Activated T-cell treated with anti-CD3 and anti-CD28 coated beads, Interleukin-2, amount 50 U/mL, for 72 hours (primary cell): ENCODE measurements at regions not wholly inside any gene's neighbourhood (a gene's known extent, or its start where the extent isn't known, plus 50 kb on each side); places are given as distances from the start of the nearest gene placed in this dataset.
A peak's percentile ranks its signal among the peaks of the same experiment; 100 is the strongest.

ENCODE experiments used
- ATAC-seq, 2 donors: fragments of 150-1000 bp; cut with Tn5 transposase; replicated peaks in 1 of 2; 2 replicates each; pipeline ENCODE4 v1.10.0; 2021; ENCODE audit warnings: moderate library complexity in 2 of 2, mild to moderate bottlenecking in 1 of 2
- DNase-seq, 2 donors: peaks; one replicate each; pipeline ENCODE4 v3.0.0; 2021 to 2022; ENCODE audit warnings: mixed read lengths in 1 of 2
- H3K27ac Mint-ChIP-seq: one replicate; pipeline ENCODE4 v1.8.0; 2022; ENCODE audit warnings: mild to moderate bottlenecking, moderate library complexity, mixed read lengths
- H3K27me3 Mint-ChIP-seq: one replicate; pipeline ENCODE4 v1.8.0; 2022; ENCODE audit warnings: low read depth, mixed read lengths
- H3K36me3 Mint-ChIP-seq, 2 donors: one replicate each; pipeline ENCODE4 v1.8.0; 2022; ENCODE audit warnings: mixed read lengths in 2 of 2, mild to moderate bottlenecking in 1 of 2; ENCODE audit not compliant: insufficient read depth in 2 of 2
- H3K4me1 Mint-ChIP-seq: one replicate; pipeline ENCODE4 v1.8.0; 2022; ENCODE audit warnings: low read depth, mixed read lengths
- H3K4me3 Mint-ChIP-seq, 2 donors: one replicate each; pipeline ENCODE4 v1.8.0; 2022; ENCODE audit warnings: mild to moderate bottlenecking in 2 of 2, mixed read lengths in 2 of 2, moderate library complexity in 2 of 2
- H3K9me3 Mint-ChIP-seq, 2 donors: one replicate each; pipeline ENCODE4 v1.8.0; 2022; ENCODE audit warnings: mixed read lengths in 2 of 2

- ATAC-seq = no peak
- Mint-ChIP-seq H3K27me3 (peaks cover 12% of the 10 kb centered on the region), H3K36me3 (no peaks in the 10 kb centered on the region), H3K27ac (no peak overlapping the region), H3K4me3 (no peak overlapping the region), H3K9me3 (no peaks in the 10 kb centered on the region), H3K4me1 (no peaks in the 10 kb centered on the region)
- DNase-seq = no peak
These were observed 183.9 kb upstream of the MCHR2 start for GRCh38 chr6:100177956-100178355.

GRCh38 chr6:100176951-100177710 is 183.1 kb upstream of the MCHR2 start:
- Mint-ChIP-seq H3K27ac (no peak overlapping the region), H3K4me3 (no peak overlapping the region), H3K4me1 (no peaks in the 10 kb centered on the region), H3K9me3 (no peaks in the 10 kb centered on the region), H3K36me3 (no peaks in the 10 kb centered on the region), H3K27me3 (peaks cover 9% of the 10 kb centered on the region)
- no peak for DNase-seq
- ATAC-seq = no peak

- ATAC-seq = no peak
These were observed 182.4 kb upstream of the MCHR2 start for GRCh38 chr6:100176311-100176950.

GRCh38 chr6:100175814-100176310 is 181.8 kb upstream of the MCHR2 start:
- Mint-ChIP-seq H3K4me1 (no peaks in the 10 kb centered on the region), H3K27ac (no peak overlapping the region), H3K36me3 (no peaks in the 10 kb centered on the region), H3K9me3 (no peaks in the 10 kb centered on the region), H3K27me3 (peaks cover 6% of the 10 kb centered on the region), H3K4me3 (no peak overlapping the region)
- DNase-seq = no peak
- ATAC-seq = no peak

More at GRCh38 chr6:100176311-100176950, 182.4 kb upstream of the MCHR2 start:
- H3K4me3 Mint-ChIP-seq = no peak overlapping the region
- no peak for DNase-seq
- H3K27ac Mint-ChIP-seq = no peak overlapping the region
- no peaks in the 10 kb centered on the region for H3K4me1 Mint-ChIP-seq
- H3K27me3 Mint-ChIP-seq = peaks cover 6% of the 10 kb centered on the region
- H3K9me3 Mint-ChIP-seq = no peaks in the 10 kb centered on the region
- no peaks in the 10 kb centered on the region for H3K36me3 Mint-ChIP-seq

GRCh38 chr6:100173211-100173610 is 179.2 kb upstream of the MCHR2 start:
- no peak for DNase-seq
- peaks cover 6% of the 10 kb centered on the region for H3K27me3 Mint-ChIP-seq
- H3K9me3 Mint-ChIP-seq = no peaks in the 10 kb centered on the region
- no peaks in the 10 kb centered on the region for H3K4me1 Mint-ChIP-seq
- no peak overlapping the region for H3K4me3 Mint-ChIP-seq
- no peaks in the 10 kb centered on the region for H3K36me3 Mint-ChIP-seq
- no peak overlapping the region for H3K27ac Mint-ChIP-seq
- no peak for ATAC-seq

GRCh38 chr6:100172322-100172713 is 178.3 kb upstream of the MCHR2 start:
- H3K4me3 Mint-ChIP-seq = peak overlapping the region in 1 of 2 donors; percentile 48
- H3K27ac Mint-ChIP-seq = no peak overlapping the region
- no peak for ATAC-seq
- no peaks in the 10 kb centered on the region for H3K9me3 Mint-ChIP-seq
- H3K27me3 Mint-ChIP-seq = peaks cover 6% of the 10 kb centered on the region
- no peaks in the 10 kb centered on the region for H3K4me1 Mint-ChIP-seq
- no peaks in the 10 kb centered on the region for H3K36me3 Mint-ChIP-seq
- DNase-seq = no peak

GRCh38 chr6:100171533-100172321 is 177.7 kb upstream of the MCHR2 start:
- H3K27ac Mint-ChIP-seq = no peak overlapping the region
- no peaks in the 10 kb centered on the region for H3K9me3 Mint-ChIP-seq
- peak overlapping the region in 1 of 2 donors; percentile 48 for H3K4me3 Mint-ChIP-seq
- ATAC-seq = peak; percentile 75 to 92
- H3K27me3 Mint-ChIP-seq = peaks cover 6% of the 10 kb centered on the region
- no peaks in the 10 kb centered on the region for H3K36me3 Mint-ChIP-seq
- no peaks in the 10 kb centered on the region for H3K4me1 Mint-ChIP-seq
- peak in 1 of 2 donors; percentile 25 for DNase-seq

- Mint-ChIP-seq H3K4me1 (no peaks in the 10 kb centered on the region), H3K36me3 (no peaks in the 10 kb centered on the region), H3K27me3 (peaks cover 1% of the 10 kb centered on the region), H3K9me3 (no peaks in the 10 kb centered on the region), H3K4me3 (no peak overlapping the region), H3K27ac (no peak overlapping the region)
- no peak for ATAC-seq
- DNase-seq = no peak
These were observed 174.1 kb upstream of the MCHR2 start for GRCh38 chr6:100168148-100168547.

GRCh38 chr6:100167585-100167984 is 173.6 kb upstream of the MCHR2 start:
- H3K4me1 Mint-ChIP-seq = no peaks in the 10 kb centered on the region
- peaks cover 0 to 3% of the 10 kb centered on the region in 2 donors for H3K9me3 Mint-ChIP-seq
- no peaks in the 10 kb centered on the region for H3K36me3 Mint-ChIP-seq
- DNase-seq = no peak
- no peak overlapping the region for H3K27ac Mint-ChIP-seq
- no peak overlapping the region for H3K4me3 Mint-ChIP-seq
- no peak for ATAC-seq
- peaks cover 5% of the 10 kb centered on the region for H3K27me3 Mint-ChIP-seq

- peaks cover 0 to 3% of the 10 kb centered on the region in 2 donors for H3K9me3 Mint-ChIP-seq
- no peak overlapping the region for H3K27ac Mint-ChIP-seq
- ATAC-seq = no peak
- DNase-seq = no peak
- H3K4me3 Mint-ChIP-seq = no peak overlapping the region
- no peaks in the 10 kb centered on the region for H3K36me3 Mint-ChIP-seq
- peaks cover 6% of the 10 kb centered on the region for H3K27me3 Mint-ChIP-seq
- H3K4me1 Mint-ChIP-seq = no peaks in the 10 kb centered on the region
These were observed 172.9 kb upstream of the MCHR2 start for GRCh38 chr6:100166956-100167355.

- Mint-ChIP-seq H3K36me3 (no peaks in the 10 kb centered on the region), H3K4me3 (no peak overlapping the region), H3K9me3 (peaks cover 0 to 3% of the 10 kb centered on the region in 2 donors), H3K27ac (no peak overlapping the region), H3K27me3 (peaks cover 6% of the 10 kb centered on the region), H3K4me1 (no peaks in the 10 kb centered on the region)
- DNase-seq = no peak
- ATAC-seq = no peak
These were observed 171.4 kb upstream of the MCHR2 start for GRCh38 chr6:100165442-100165841.

- peaks cover 0 to 5% of the 10 kb centered on the region in 2 donors for H3K9me3 Mint-ChIP-seq
- H3K36me3 Mint-ChIP-seq = no peaks in the 10 kb centered on the region
- ATAC-seq = no peak
- H3K4me1 Mint-ChIP-seq = no peaks in the 10 kb centered on the region
- DNase-seq = no peak
- H3K4me3 Mint-ChIP-seq = no peak overlapping the region
- peaks cover 6% of the 10 kb centered on the region for H3K27me3 Mint-ChIP-seq
- H3K27ac Mint-ChIP-seq = no peak overlapping the region
These were observed 169.0 kb upstream of the MCHR2 start for GRCh38 chr6:100163035-100163434.

- ATAC-seq = peak in 1 of 2 donors; percentile 80
- Mint-ChIP-seq H3K4me1 (no peaks in the 10 kb centered on the region), H3K27ac (peak overlapping the region; percentile 37), H3K4me3 (no peak overlapping the region), H3K9me3 (peaks cover 0 to 5% of the 10 kb centered on the region in 2 donors), H3K27me3 (peaks cover 6% of the 10 kb centered on the region), H3K36me3 (no peaks in the 10 kb centered on the region)
- DNase-seq = no peak
These were observed 167.9 kb upstream of the MCHR2 start for GRCh38 chr6:100161782-100162365.
